Mucosa of rectum (tissue), 2 donors: ENCODE measurements at regions not wholly inside any gene's neighbourhood (a gene's known extent, or its start where the extent isn't known, plus 50 kb on each side); places are given as distances from the start of the nearest gene placed in this dataset.
A peak's percentile ranks its signal among the peaks of the same experiment; 100 is the strongest.
"Not testable (repeated sequence)": the region's sequence is repeated elsewhere in the genome, so short reads cannot be mapped to it uniquely, and the experiment has no call there.

Experiments used
- H3K27ac ChIP-seq, 2 donors: one replicate each; pipeline ENCODE4 v1.7.0; 2013; ENCODE audit warnings: inconsistent platforms in 2 of 2, low read depth in 2 of 2, low read length in 2 of 2
- H3K27me3 ChIP-seq, 2 donors: one replicate each; pipeline ENCODE4 v1.7.0; 2013; ENCODE audit warnings: low read length in 2 of 2; ENCODE audit not compliant: control insufficient read depth in 2 of 2, insufficient read depth in 2 of 2
- H3K36me3 ChIP-seq, 2 donors: one replicate each; pipeline ENCODE4 v1.7.0; 2013; ENCODE audit warnings: low read length in 2 of 2; ENCODE audit not compliant: control insufficient read depth in 2 of 2, insufficient read depth in 2 of 2
- H3K4me1 ChIP-seq, 2 donors: one replicate each; pipeline ENCODE4 v1.7.0; 2013; ENCODE audit warnings: low read length in 2 of 2, mild to moderate bottlenecking in 1 of 2; ENCODE audit not compliant: control insufficient read depth in 2 of 2, insufficient read depth in 2 of 2
- H3K4me3 ChIP-seq, 2 donors: one replicate each; pipeline ENCODE4 v1.7.0; 2013; ENCODE audit warnings: low read length in 2 of 2
- H3K9ac ChIP-seq, 2 donors: one replicate each; pipeline ENCODE4 v1.7.0; 2013; ENCODE audit warnings: low read length in 2 of 2, low read depth in 1 of 2, mild to moderate bottlenecking in 1 of 2
- H3K9me3 ChIP-seq, 2 donors: one replicate each; pipeline ENCODE4 v1.7.0; 2013; ENCODE audit warnings: low read length in 2 of 2; ENCODE audit not compliant: control insufficient read depth in 2 of 2
- donor health status: healthy.
- donor health status: Normal muscosa, but diverticular disease.

DNA sequence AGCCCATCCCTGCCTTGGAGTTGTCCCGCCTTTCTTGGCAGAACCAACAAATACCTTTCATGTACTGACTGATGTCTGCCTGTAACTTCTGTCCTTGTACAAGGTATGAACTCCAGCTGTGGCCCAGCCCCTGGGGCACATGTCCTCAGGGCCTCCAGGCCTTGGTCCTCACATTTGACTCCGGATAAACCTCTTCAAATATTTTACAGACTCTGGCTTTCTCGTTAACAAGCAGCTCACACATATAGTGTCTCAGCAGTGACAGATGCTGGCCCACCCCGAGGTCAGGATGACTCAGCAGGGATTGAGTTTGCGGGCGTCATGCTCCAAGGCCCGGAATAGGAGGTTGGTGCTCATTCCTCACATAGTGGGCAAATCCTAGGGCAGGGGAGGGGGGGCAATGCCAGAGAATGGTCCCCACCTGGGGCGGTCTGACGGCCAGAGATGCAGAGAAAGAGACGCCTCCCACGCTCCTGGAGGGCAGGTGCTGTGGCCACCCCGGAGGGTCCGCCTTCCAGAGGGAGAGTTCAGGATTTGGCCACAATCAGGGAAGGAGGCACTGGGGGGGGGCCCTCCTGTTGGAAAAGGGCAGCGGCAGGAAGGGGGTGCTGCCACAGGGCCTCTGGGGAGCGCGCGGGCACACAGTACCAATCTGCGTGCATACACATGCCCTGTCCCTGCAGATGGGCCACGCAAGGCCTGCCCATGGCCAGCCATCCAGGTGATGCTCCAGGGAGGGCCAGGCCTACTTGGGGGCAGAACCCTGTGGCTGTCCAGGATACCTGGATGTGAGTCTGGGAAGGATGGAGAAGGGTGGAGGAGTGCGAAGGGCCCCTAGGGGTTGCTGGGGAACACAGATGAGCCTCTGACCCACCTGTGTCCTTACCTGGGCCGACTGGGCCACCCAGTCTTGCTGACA, 58.2 kb upstream of the SPN start:
- H3K36me3 ChIP-seq, H3K9ac ChIP-seq, H3K27me3 ChIP-seq, H3K4me3 ChIP-seq, H3K9me3 ChIP-seq, H3K27ac ChIP-seq: not testable (repeated sequence)
- H3K4me1 ChIP-seq = peaks cover 16% of the 10 kb centered on the region in 2 donors

DNA sequence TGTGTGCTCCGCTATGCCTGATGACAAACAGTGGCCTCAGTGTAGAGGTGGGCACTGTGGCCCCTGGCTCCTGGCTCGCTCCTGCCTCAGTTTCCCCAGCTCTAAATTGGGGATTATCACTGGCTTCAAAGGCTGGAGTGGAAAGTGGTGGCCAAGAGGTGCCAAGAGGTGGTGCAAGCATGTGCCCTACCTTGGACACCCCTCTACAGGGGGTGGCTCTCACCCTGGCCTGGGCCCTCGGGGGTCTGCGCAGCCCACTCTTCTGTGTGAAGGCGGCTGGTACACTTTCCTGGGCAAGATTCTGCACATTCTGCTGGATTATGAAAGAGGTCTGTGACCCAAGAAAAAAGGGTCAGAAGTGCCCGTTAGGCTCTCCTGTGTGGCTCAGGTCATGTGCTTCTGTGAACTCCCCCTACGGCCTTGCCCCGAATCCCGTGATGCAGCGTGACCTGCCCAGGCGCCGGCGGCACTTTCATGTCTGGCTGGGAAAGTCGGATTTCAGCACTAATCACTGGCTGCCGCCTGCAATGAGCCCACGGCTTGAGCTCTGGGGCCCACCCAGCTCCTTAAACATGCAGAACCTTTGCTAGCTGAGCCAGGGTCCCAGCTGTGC, 57.3 kb upstream of the SPN start:
- not testable (repeated sequence) for H3K4me3 ChIP-seq, H3K27ac ChIP-seq, H3K27me3 ChIP-seq, H3K9ac ChIP-seq, H3K9me3 ChIP-seq, H3K36me3 ChIP-seq
- peaks cover 8 to 11% of the 10 kb centered on the region in 2 donors for H3K4me1 ChIP-seq

DNA sequence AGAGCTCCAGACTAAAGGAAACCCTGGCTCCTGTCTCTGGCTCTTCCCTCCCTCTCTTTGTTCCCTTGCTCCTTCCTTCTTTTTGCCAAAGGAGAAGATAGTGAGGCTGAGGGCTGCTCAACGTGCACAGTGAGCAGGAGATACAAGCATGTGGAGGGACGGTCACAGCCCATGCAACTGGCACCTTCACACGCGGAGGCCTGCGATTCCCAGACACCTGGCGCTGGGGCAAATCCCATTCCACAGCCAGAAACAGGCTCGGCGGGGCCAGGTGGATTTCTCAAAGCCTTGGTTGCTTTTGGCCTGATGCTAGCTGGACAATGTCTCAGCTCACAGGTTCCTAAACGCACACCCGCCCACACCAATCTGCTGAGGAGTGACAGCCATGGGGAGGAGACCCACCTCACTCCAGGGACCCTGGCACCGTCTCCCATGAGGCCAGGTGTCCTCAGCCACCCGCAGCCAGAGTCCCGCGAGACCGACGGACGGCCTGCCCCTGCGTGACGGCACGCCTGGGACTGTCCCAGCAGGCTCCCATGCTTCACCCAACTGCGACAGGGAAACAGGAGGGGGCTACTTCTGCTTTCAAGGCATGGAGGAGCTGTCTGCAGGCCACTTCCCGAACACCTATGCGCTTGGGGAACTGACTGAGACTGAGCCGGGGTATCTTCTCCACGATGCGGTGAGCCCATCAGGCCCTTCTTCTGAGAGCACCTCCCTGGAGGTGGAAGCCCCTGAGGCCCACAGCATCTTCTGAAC, 56.2 kb upstream of the SPN start:
- H3K4me3 ChIP-seq, H3K27ac ChIP-seq, H3K36me3 ChIP-seq, H3K9ac ChIP-seq, H3K4me1 ChIP-seq, H3K27me3 ChIP-seq, H3K9me3 ChIP-seq: not testable (repeated sequence)

DNA sequence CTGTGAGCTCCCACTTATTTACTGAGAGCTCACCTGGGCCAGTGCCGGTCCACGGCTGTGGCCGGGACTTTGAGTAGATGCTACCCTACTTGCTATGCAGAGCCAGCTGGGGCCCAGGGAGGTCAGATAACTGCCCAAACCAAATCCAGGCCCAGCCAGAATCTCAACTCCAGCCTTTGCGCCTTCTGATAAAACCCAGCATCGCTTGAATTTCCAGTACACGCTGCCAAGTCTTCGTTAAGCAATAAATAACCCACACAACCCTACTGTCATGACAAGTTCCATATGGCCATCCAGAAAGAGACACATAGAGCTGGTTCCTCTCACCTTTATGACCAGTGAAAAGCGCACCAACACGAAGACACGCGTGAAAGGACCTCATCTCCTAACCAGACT, 55.6 kb upstream of the SPN start:
- not testable (repeated sequence) for H3K9me3 ChIP-seq, H3K27me3 ChIP-seq, H3K4me1 ChIP-seq, H3K4me3 ChIP-seq, H3K36me3 ChIP-seq, H3K9ac ChIP-seq, H3K27ac ChIP-seq

DNA sequence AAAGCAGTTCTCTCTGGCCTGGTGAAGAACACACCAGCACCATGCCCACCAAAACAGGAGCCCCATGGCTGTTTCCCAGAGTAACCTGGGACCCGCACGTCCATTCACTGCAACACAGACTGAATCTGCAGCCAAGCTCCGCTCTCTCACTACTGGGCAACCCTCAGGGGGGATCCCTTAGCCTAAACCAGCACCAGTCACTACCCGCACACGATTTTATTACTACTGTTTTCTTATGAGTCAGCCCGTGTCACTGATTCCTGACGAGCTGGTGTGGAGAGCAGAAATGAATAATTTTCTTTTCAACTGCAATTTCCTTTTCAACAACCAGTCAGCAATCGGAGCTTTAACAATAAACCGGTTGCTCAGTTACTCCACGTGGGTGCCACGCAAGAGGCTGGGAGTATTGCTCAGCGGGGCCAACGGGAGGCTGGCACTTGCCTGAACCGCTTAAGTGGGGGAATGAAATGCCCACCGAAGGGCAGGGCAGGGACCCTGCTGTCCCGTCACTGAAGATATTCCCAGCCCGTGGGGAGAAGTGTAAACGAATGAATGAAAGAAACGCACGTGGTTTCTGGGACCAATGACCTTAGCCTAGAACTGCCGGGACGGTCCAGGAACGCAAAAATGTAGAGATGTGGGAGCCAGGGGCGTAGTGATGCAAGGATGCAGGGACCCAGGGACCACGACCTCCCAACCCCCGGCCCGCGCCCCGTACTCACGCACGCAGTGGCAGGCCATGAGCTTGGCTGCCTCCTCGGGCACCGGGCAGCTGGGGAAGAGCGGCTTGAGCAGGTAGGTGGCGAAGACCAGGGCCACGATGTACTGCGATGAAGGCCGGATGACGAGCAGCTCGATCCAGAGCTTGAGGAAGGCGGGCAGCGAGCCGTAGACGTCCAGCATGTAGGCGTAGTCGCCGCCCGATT, 50.4 kb upstream of the SPN start:
- Histone ChIP-seq H3K27ac (peak overlapping the region; percentile 45 to 67), H3K9ac (peak overlapping the region; percentile 47 to 66), H3K4me3 (peak overlapping the region; percentile 71 to 72)
- H3K27me3 ChIP-seq, H3K4me1 ChIP-seq, H3K9me3 ChIP-seq, H3K36me3 ChIP-seq: not testable (repeated sequence)
